GM23338 (cell line): ENCODE measurements at regions not wholly inside any gene's neighbourhood (a gene's known extent, or its start where the extent isn't known, plus 50 kb on each side); places are given as distances from the start of the nearest gene placed in this dataset.

ENCODE experiments used
- ATAC-seq: fragments of 200-7000 bp; cut with Tn5 transposase; 3 replicates; pipeline ENCODE4 v1.9.1; 2020
- DNase-seq: peaks from one replicate; pipeline ENCODE4 v3.0.0-alpha.2; 2015; ENCODE audit warnings: low spot score
- H2AFZ ChIP-seq: fragments of 200-600 bp; sonication (generic); 2 replicates; pipeline ENCODE4 v1.8.0; 2016; ENCODE audit warnings: antibody characterized with exemption, mild to moderate bottlenecking, moderate library complexity
- H3F3A ChIP-seq: fragments of 200-600 bp; sonication (generic); replicated peaks from 2 replicates; pipeline ENCODE4 v1.8.0; 2017; ENCODE audit warnings: antibody characterized with exemption, mixed run types, low read depth
- H3K27ac ChIP-seq: fragments of 200-600 bp; sonication (generic); 2 replicates; pipeline ENCODE4 v1.6.1; 2016; ENCODE audit warnings: low read depth
- H3K27me3 ChIP-seq: fragments of 200-600 bp; sonication (generic); 2 replicates; pipeline ENCODE4 v1.8.0; 2016; ENCODE audit warnings: mild to moderate bottlenecking, mixed run types, moderate library complexity; ENCODE audit not compliant: insufficient read depth
- H3K36me3 ChIP-seq: fragments of 200-600 bp; sonication (generic); 2 replicates; pipeline ENCODE4 v1.8.0; 2016; ENCODE audit warnings: mild to moderate bottlenecking; ENCODE audit not compliant: insufficient read depth
- H3K4me1 ChIP-seq: fragments of 200-600 bp; sonication (generic); 2 replicates; pipeline ENCODE4 v1.8.0; 2016; ENCODE audit warnings: mild to moderate bottlenecking, moderate library complexity; ENCODE audit not compliant: insufficient read depth
- H3K4me2 ChIP-seq: fragments of 200-600 bp; sonication (generic); 2 replicates; pipeline ENCODE4 v1.7.1; 2017; ENCODE audit warnings: mixed run types
- H3K4me3 ChIP-seq: fragments of 200-600 bp; sonication (generic); 2 replicates; pipeline ENCODE4 v1.6.1; 2016; ENCODE audit warnings: mixed run types
- H3K79me2 ChIP-seq: fragments of 200-600 bp; sonication (generic); replicated peaks from 2 replicates; pipeline ENCODE4 v1.8.0; 2017; ENCODE audit warnings: mild to moderate bottlenecking; ENCODE audit not compliant: insufficient read depth
- H3K9me2 ChIP-seq: fragments of 200-600 bp; sonication (generic); 2 replicates; pipeline ENCODE4 v1.8.0; 2017; ENCODE audit not compliant: insufficient read depth
- H4K20me1 ChIP-seq: fragments of 200-600 bp; sonication (generic); replicated peaks from 2 replicates; pipeline ENCODE4 v1.8.0; 2017; ENCODE audit warnings: mild to moderate bottlenecking; ENCODE audit not compliant: insufficient read depth
- H3K27ac Mint-ChIP-seq: 2 replicates; pipeline ENCODE4 v1.8.0; 2020; ENCODE audit warnings: inconsistent platforms, mild to moderate bottlenecking, moderate library complexity, mixed read lengths
- H3K27me3 Mint-ChIP-seq: 3 replicates; pipeline ENCODE4 v1.8.0; 2022; ENCODE audit warnings: low read depth, mild to moderate bottlenecking, moderate library complexity, mixed read lengths, inconsistent platforms; ENCODE audit not compliant: insufficient read depth, poor library complexity
- H3K36me3 Mint-ChIP-seq: 3 replicates; pipeline ENCODE4 v1.8.0; 2021; ENCODE audit warnings: low read depth, mild to moderate bottlenecking, inconsistent platforms, moderate library complexity, mixed read lengths
- H3K4me1 Mint-ChIP-seq: 3 replicates; pipeline ENCODE4 v1.8.0; 2020; ENCODE audit warnings: mild to moderate bottlenecking, inconsistent platforms, mixed read lengths
- H3K4me3 Mint-ChIP-seq: 3 replicates; pipeline ENCODE4 v1.8.0; 2021; ENCODE audit warnings: moderate library complexity, mild to moderate bottlenecking, inconsistent platforms, mixed read lengths
- H3K9me3 Mint-ChIP-seq: 3 replicates; pipeline ENCODE4 v1.8.0; 2020; ENCODE audit warnings: moderate library complexity, mild to moderate bottlenecking, inconsistent platforms, mixed read lengths
- CREB1 ChIP-seq: fragments of 250-450 bp; sonication (Bioruptor Pico); IDR thresholded peaks from 2 replicates; pipeline ENCODE4 v1.5.0; 2020; ENCODE audit warnings: low read depth, mild to moderate bottlenecking, moderate library complexity
- CTCF ChIP-seq, 2 experiments: fragments of 200-600 bp in 1 of 2; sonication (generic) in 1 of 2; conservative IDR thresholded peaks; 2 replicates each; pipeline versions ENCODE4 v1.5.1 to v1.6.1; 2016 to 2017; ENCODE audit warnings: antibody characterized with exemption in 2 of 2, low read depth in 2 of 2, mild to moderate bottlenecking in 2 of 2, moderate library complexity in 1 of 2
- EZH2 ChIP-seq: fragments of 200-600 bp; sonication (generic); IDR thresholded peaks from one replicate; pipeline ENCODE4 v1.8.0; 2017; ENCODE audit warnings: antibody characterized with exemption, mild to moderate bottlenecking, low read depth; ENCODE audit not compliant: unreplicated experiment
- EZH2phosphoT487 ChIP-seq: fragments of 200-600 bp; sonication (generic); IDR thresholded peaks from one replicate; pipeline ENCODE4 v1.8.1; 2018; ENCODE audit warnings: antibody characterized with exemption; ENCODE audit not compliant: unreplicated experiment
- JUNB ChIP-seq: IDR thresholded peaks from one replicate; pipeline ENCODE4 v1.6.1; 2016; ENCODE audit warnings: antibody characterized with exemption; ENCODE audit not compliant: unreplicated experiment
- POLR2AphosphoS5 ChIP-seq: IDR thresholded peaks from 2 replicates; pipeline ENCODE4 v1.6.1; 2016; ENCODE audit warnings: antibody characterized with exemption, low read depth
- REST ChIP-seq: IDR thresholded peaks from one replicate; pipeline ENCODE4 v1.6.1; 2018; ENCODE audit warnings: antibody characterized with exemption; ENCODE audit not compliant: unreplicated experiment
- STAT1 ChIP-seq: IDR thresholded peaks from one replicate; pipeline ENCODE4 v1.6.1; 2016; ENCODE audit warnings: antibody characterized with exemption; ENCODE audit not compliant: unreplicated experiment
- ZNF114 ChIP-seq: fragments of 250-450 bp; sonication (Bioruptor Pico); IDR thresholded peaks from 2 replicates; pipeline ENCODE4 v1.5.0; 2020; ENCODE audit warnings: mild to moderate bottlenecking, moderate library complexity
- ZNF462 ChIP-seq: fragments of 250-450 bp; sonication (Bioruptor Pico); IDR thresholded peaks from 2 replicates; pipeline ENCODE4 v1.5.0; 2020; ENCODE audit warnings: mild to moderate bottlenecking, moderate library complexity
- TF ChIP-seq, protein P1 (sequence below): IDR thresholded peaks from 2 replicates; pipeline ENCODE4 v1.6.1; 2016; ENCODE audit warnings: antibody characterized with exemption

DNA sequence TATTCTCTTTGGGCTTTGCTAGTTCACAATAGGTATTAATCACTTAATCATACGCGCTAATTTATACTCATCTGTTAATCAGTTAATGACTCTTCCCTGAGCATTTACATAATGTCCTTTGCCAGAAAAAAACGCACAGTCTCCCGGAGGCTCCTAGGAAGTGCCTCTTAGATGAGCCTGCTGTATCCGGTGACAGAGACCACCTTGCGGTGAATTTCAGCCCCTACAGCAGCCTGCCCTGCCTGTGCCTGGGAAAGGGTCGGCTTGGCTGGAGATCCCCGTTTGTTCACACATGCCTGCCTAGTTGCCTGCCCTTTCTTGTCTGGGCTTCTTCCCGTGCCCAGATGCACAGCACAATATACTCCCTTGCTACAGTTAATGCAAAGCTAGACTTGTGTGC lies 152.9 kb downstream of the ZBTB18 start:
- no peak for DNase-seq
- H3K27me3 Mint-ChIP-seq = peaks cover 6% of the 10 kb centered on the region
- no peaks in the 10 kb centered on the region for H3F3A ChIP-seq
- H3K27ac Mint-ChIP-seq = no peak overlapping the region
- no peak overlapping the region for H2AFZ ChIP-seq
- no peak overlapping the region for H3K4me3 Mint-ChIP-seq
- no peaks in the 10 kb centered on the region for H3K4me1 ChIP-seq
- H3K36me3 Mint-ChIP-seq = no peaks in the 10 kb centered on the region
- H3K27ac ChIP-seq = no peak overlapping the region
- H3K79me2 ChIP-seq = no peaks in the 10 kb centered on the region
- ATAC-seq = no peak
- no peaks in the 10 kb centered on the region for H3K4me1 Mint-ChIP-seq
- no peaks in the 10 kb centered on the region for H3K9me3 Mint-ChIP-seq
- no peak overlapping the region for H3K4me3 ChIP-seq
- H3K4me2 ChIP-seq = no peak overlapping the region
- TF ChIP-seq, protein P1, sequence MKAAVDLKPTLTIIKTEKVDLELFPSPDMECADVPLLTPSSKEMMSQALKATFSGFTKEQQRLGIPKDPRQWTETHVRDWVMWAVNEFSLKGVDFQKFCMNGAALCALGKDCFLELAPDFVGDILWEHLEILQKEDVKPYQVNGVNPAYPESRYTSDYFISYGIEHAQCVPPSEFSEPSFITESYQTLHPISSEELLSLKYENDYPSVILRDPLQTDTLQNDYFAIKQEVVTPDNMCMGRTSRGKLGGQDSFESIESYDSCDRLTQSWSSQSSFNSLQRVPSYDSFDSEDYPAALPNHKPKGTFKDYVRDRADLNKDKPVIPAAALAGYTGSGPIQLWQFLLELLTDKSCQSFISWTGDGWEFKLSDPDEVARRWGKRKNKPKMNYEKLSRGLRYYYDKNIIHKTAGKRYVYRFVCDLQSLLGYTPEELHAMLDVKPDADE = no peak
- TF ChIP-seq CREB1 (CRISPR knock-in tag) (no peak), JUNB (no peak), CTCF (conservative IDR thresholded peaks at IDR 0.05; ENCODE audit: low read depth in 2 of 2) (no peak; a peak in 1 of 4 replicates), REST (no peak), STAT1 (no peak), POLR2AphosphoS5 (no peak), EZH2phosphoT487 (no peak), ZNF462 (CRISPR knock-in tag) (no peak), ZNF114 (CRISPR knock-in tag) (no peak), EZH2 (no peak)
- H3K9me2 ChIP-seq = no peaks in the 10 kb centered on the region
- H3K27me3 ChIP-seq = no peaks in the 10 kb centered on the region
- H3K36me3 ChIP-seq = no peaks in the 10 kb centered on the region
- no peaks in the 10 kb centered on the region for H4K20me1 ChIP-seq
